ENCODE measurements at regions not wholly inside any gene's neighbourhood (a gene's known extent, or its start where the extent isn't known, plus 50 kb on each side); places are given as distances from the start of the nearest gene placed in this dataset.

DNA sequence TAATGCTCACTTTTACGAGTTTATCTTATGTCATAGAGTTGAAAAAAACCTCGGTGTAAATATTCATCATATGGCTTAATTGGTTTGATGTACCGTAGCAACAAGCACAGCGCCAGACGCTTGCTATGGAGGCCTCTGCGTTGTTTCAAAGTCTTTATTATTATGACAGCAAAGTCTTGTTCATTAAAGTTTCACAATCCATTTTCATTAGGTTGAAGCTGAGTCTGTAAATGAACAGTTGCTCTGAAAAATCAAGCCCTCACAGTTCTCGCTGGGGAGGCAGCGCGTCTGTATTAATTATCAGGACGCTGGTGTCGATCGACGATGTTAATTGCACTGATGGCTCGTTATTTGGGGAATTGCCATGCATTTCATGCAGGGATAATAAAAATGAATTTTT is 185.6 kb downstream of the INSC start:
- DNase-seq: no peak
- TF ChIP-seq, protein P1, sequence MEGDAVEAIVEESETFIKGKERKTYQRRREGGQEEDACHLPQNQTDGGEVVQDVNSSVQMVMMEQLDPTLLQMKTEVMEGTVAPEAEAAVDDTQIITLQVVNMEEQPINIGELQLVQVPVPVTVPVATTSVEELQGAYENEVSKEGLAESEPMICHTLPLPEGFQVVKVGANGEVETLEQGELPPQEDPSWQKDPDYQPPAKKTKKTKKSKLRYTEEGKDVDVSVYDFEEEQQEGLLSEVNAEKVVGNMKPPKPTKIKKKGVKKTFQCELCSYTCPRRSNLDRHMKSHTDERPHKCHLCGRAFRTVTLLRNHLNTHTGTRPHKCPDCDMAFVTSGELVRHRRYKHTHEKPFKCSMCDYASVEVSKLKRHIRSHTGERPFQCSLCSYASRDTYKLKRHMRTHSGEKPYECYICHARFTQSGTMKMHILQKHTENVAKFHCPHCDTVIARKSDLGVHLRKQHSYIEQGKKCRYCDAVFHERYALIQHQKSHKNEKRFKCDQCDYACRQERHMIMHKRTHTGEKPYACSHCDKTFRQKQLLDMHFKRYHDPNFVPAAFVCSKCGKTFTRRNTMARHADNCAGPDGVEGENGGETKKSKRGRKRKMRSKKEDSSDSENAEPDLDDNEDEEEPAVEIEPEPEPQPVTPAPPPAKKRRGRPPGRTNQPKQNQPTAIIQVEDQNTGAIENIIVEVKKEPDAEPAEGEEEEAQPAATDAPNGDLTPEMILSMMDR (IDR thresholded peaks at IDR 0.05; ENCODE audit: low read depth, low read length): no peak
- Histone ChIP-seq H3K27me3 (no peaks in the 10 kb centered on the region), H3K4me1 (no peaks in the 10 kb centered on the region), H3K4me3 (ENCODE audit: low read depth, low read length) (no peak overlapping the region), H3K9me3 (no peaks in the 10 kb centered on the region), H3K36me3 (no peaks in the 10 kb centered on the region)

DNA sequence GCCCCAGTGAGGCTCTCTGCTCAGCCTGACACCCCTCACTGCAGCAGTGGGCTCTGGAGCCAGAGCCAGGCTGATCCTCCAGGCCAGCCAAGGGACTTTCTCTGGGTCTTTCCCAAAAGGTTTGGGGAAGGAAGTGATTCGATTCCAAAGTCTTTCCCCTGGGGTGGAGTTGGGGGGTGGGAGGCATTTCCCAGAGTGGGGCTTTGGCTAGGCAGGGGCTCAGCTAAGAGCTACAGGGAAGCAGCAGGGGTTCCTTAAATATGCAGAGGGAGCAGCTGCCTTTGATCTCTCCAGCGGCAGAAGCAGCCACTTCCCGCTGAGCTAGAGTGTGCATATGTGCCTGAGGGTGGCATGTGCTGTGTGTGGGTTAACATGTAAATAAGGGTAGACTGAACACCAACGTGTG is 192.9 kb downstream of the INSC start:
- no peaks in the 10 kb centered on the region for H3K36me3 ChIP-seq
- no peaks in the 10 kb centered on the region for H3K9me3 ChIP-seq
- no peak for DNase-seq
- TF ChIP-seq, protein P1 (IDR thresholded peaks at IDR 0.05; ENCODE audit: low read depth, low read length): no peak
- H3K4me1 ChIP-seq: no peaks in the 10 kb centered on the region
- H3K27me3 ChIP-seq: no peaks in the 10 kb centered on the region
- H3K4me3 ChIP-seq (ENCODE audit: low read depth, low read length): no peak overlapping the region

DNA sequence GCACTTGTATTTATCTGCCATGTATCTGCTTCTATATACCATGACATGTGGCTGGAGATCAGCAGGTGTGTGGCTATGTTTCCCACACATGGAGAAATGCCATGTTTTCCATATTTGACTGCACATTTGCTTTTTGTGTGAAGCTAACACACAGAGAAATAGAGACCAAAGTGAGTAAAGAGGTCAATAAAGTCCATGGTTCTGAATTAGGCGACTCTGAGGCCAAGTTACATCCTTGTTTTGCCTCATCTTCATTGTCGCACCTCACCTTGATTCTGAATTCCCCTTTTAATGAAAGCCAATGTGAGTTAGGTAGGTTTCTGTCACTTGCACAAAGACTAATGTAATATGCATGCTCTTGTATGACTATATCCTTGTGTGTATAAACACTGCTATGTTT is 194.1 kb downstream of the INSC start:
- Histone ChIP-seq H3K4me3 (ENCODE audit: low read depth, low read length) (no peak overlapping the region), H3K9me3 (no peaks in the 10 kb centered on the region), H3K36me3 (no peaks in the 10 kb centered on the region), H3K27me3 (no peaks in the 10 kb centered on the region), H3K4me1 (no peaks in the 10 kb centered on the region)
- TF ChIP-seq, protein P1 (IDR thresholded peaks at IDR 0.05; ENCODE audit: low read depth, low read length): no peak
- no peak for DNase-seq

DNA sequence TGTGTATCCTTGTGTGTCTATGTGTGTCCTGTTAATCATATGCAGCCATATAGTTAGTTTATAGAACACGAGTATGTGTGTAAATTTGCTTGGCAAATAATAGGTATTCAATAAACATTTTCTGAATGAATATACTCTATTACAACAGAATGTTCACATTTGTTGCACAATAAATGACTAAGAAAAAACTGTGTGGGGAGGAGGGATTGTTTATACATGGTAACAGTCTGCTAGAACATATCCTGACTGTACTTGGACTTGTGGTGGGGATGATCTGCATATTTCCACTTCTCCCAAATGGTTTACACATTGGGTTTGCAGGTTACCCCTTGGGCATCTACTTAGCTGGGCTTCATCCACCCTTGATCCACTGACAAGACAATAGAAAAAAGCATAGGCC is 194.6 kb downstream of the INSC start:
- no peak for DNase-seq
- H3K9me3 ChIP-seq: no peaks in the 10 kb centered on the region
- no peak overlapping the region for H3K4me3 ChIP-seq (ENCODE audit: low read depth, low read length)
- TF ChIP-seq, protein P1 (IDR thresholded peaks at IDR 0.05; ENCODE audit: low read depth, low read length): no peak
- no peaks in the 10 kb centered on the region for H3K4me1 ChIP-seq
- H3K27me3 ChIP-seq: no peaks in the 10 kb centered on the region
- no peaks in the 10 kb centered on the region for H3K36me3 ChIP-seq

DNA sequence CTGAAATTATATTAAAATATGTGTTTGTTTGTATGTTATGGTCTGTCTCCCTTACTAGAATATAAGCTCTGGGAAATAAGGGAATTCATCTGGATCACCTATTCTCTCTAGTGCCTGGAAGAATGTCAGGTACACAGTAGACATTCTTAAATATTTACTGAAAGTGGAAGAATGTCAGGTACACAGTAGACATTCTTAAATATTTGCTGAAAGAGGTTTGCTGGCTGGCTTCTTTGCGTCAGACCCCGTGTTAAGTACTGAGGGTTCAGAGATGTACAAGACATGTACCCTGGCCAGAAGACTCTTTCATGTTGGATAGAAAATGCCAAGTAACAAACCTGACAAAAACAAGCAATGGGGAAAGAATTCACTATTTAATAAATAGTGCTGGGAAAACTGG is 199.1 kb downstream of the INSC start:
- no peaks in the 10 kb centered on the region for H3K9me3 ChIP-seq
- H3K4me3 ChIP-seq (ENCODE audit: low read depth, low read length): no peak overlapping the region
- no peaks in the 10 kb centered on the region for H3K36me3 ChIP-seq
- TF ChIP-seq, protein P1 (IDR thresholded peaks at IDR 0.05; ENCODE audit: low read depth, low read length): no peak
- no peaks in the 10 kb centered on the region for H3K4me1 ChIP-seq
- H3K27me3 ChIP-seq: no peaks in the 10 kb centered on the region
- DNase-seq: no peak

DNA sequence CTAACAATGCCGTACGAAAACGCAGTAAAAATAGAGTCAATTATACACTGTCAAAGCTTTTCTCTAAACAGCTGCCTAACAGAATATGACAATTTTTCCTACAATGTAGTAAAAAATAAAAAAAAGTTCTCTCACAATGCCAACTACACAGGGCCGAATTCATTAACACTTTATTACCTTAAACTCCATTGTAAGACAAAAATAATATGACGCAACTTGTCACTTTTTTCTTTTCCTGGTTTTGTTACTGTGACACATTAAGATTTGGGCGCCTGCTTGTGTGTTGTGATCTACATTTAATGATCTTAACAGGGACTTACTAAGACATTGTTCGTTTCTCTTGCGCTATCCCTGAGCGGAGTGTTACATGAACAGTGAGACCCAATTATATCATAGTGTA is 204.1 kb downstream of the INSC start:
- DNase-seq: no peak
- Histone ChIP-seq H3K4me1 (no peaks in the 10 kb centered on the region), H3K4me3 (ENCODE audit: low read depth, low read length) (no peak overlapping the region)

More for the DNA sequence above, 204.1 kb downstream of the INSC start:
- TF ChIP-seq, protein P1 (IDR thresholded peaks at IDR 0.05; ENCODE audit: low read depth, low read length): no peak
- no peaks in the 10 kb centered on the region for H3K9me3 ChIP-seq
- no peaks in the 10 kb centered on the region for H3K36me3 ChIP-seq
- H3K27me3 ChIP-seq: no peaks in the 10 kb centered on the region

Measured in BE2C (cell line).